AG04450 (cell line): ENCODE measurements at regions not wholly inside any gene's neighbourhood (a gene's known extent, or its start where the extent isn't known, plus 50 kb on each side); places are given as distances from the start of the nearest gene placed in this dataset.

Source experiments
- CTCF ChIA-PET: fragments of 300-600, 350-600 bp; formaldehyde crosslinking; extraction: SDS; loops from one replicate; lab custom pipeline; 2022; ENCODE audit warnings: antibody characterized with exemption, inconsistent platforms; lab: Charles Lee
- POLR2A ChIA-PET: fragments of 350-600 bp; formaldehyde crosslinking; extraction: SDS; loops from one replicate; lab custom pipeline; 2021; ENCODE audit warnings: antibody characterized with exemption, inconsistent platforms; lab: Yijun Ruan, JAX
- DNase-seq: peaks from one replicate; pipeline ENCODE4 v3.0.0-alpha.2; 2011; ENCODE audit warnings: low read depth, low spot score
- H3K27ac ChIP-seq: one replicate; pipeline ENCODE4 v1.5.1; 2012; ENCODE audit warnings: low read depth, low read length, control low read depth
- H3K27me3 ChIP-seq: one replicate; pipeline ENCODE4 v1.6.0; 2012; ENCODE audit warnings: low read length; ENCODE audit not compliant: control insufficient read depth, insufficient read depth
- H3K4me3 ChIP-seq: 2 replicates; pipeline ENCODE4 v1.5.1; 2011; ENCODE audit warnings: mild to moderate bottlenecking, low read depth, low read length, control low read depth
- H3K9me3 ChIP-seq: 2 replicates; pipeline ENCODE4 v1.5.1; 2012; ENCODE audit warnings: low read length; ENCODE audit not compliant: control insufficient read depth, insufficient read depth
- CTCF ChIP-seq: IDR thresholded peaks from 2 replicates; pipeline ENCODE4 v1.5.1; 2011; ENCODE audit warnings: low read depth, low read length, control low read depth, inconsistent platforms

- H3K27me3 ChIP-seq: no peaks in the 10 kb centered on the region
- H3K9me3 ChIP-seq: no peaks in the 10 kb centered on the region
- CTCF ChIA-PET: no interaction called here
- no peak overlapping the region for H3K4me3 ChIP-seq
- DNase-seq: no peak
- H3K27ac ChIP-seq: no peak overlapping the region
- POLR2A ChIA-PET: no interaction called here
- TF ChIP-seq CTCF: no peak
These were observed 639.0 kb downstream of the REEP3 start for GRCh38 chr10:64159910-64160872.

DNA sequence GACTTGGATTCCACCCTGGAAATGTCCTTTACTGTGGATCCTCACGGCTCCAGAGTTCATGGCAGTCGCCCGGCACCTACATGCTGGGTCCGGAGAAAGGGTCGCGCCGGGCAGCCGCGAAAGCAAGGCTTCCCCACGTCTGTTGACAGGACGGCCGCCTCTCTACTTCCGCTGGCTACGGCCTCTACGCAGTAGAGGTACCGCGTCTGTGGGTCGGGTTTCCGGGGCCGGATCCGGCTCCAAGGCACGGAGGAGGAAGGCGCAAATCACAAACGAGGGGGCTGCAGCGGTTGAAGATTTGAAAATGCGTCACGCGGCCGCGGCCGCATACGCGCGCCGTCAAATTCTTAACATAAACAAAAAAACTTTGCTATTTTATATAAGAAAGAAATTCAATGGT lies 649.6 kb downstream of the REEP3 start:
- Histone ChIP-seq H3K27ac (no peak overlapping the region), H3K4me3 (no peak overlapping the region), H3K9me3 (no peaks in the 10 kb centered on the region; the same call in 1 of the 2 replicates), H3K27me3 (no peaks in the 10 kb centered on the region)
- ChIA-PET CTCF (no interaction called here), POLR2A (no interaction called here)
- no peak for DNase-seq
- TF ChIP-seq CTCF: no peak

- CTCF ChIA-PET: no interaction called here
These were observed 652.6 kb downstream of the REEP3 start for GRCh38 chr10:64173826-64174225.

GRCh38 chr10:64174666-64175255 lies 653.6 kb downstream of the REEP3 start:
- Histone ChIP-seq H3K27ac (no peak overlapping the region), H3K27me3 (no peaks in the 10 kb centered on the region), H3K9me3 (no peaks in the 10 kb centered on the region; the same call in 1 of the 2 replicates), H3K4me3 (no peak overlapping the region)
- POLR2A ChIA-PET: no interaction called here
- DNase-seq: no peak
- TF ChIP-seq CTCF: no peak
- CTCF ChIA-PET: no interaction called here

More at GRCh38 chr10:64173826-64174225, 652.6 kb downstream of the REEP3 start:
- Histone ChIP-seq H3K9me3 (no peaks in the 10 kb centered on the region; the same call in 1 of the 2 replicates), H3K4me3 (no peak overlapping the region), H3K27ac (no peak overlapping the region), H3K27me3 (no peaks in the 10 kb centered on the region)
- POLR2A ChIA-PET: no interaction called here
- no peak for DNase-seq
- no peak for TF ChIP-seq CTCF
